Cardiac fibroblast (primary cell): ENCODE measurements at regions not wholly inside any gene's neighbourhood (a gene's known extent, or its start where the extent isn't known, plus 50 kb on each side); places are given as distances from the start of the nearest gene placed in this dataset.

Experiments
- DNase-seq, 2 donors: peaks; one replicate each; pipeline versions ENCODE4 v3.0.0 to v3.0.0-alpha.2; 2010; ENCODE audit warnings: low read depth in 2 of 2
- H3K4me3 ChIP-seq, 2 donors: replicated peaks in 1 of 2; 1 replicate in 1 of 2; 2 replicates in 1 of 2; pipeline ENCODE4 v1.5.1; 2011; ENCODE audit warnings: low read depth in 2 of 2, low read length in 2 of 2, mild to moderate bottlenecking in 2 of 2, moderate library complexity in 1 of 2
- CTCF ChIP-seq: IDR thresholded peaks from one replicate; pipeline ENCODE4 v1.5.1; 2011; ENCODE audit warnings: low read depth, mild to moderate bottlenecking, low read length, inconsistent platforms

- no peak for TF ChIP-seq CTCF
- no peak for DNase-seq
- no peak overlapping the region for H3K4me3 ChIP-seq
Observed at GRCh38 chr2:14684516-14684915, 52.0 kb downstream of the LRATD1 start.

- DNase-seq = no peak
- TF ChIP-seq CTCF = no peak
- no peak overlapping the region for H3K4me3 ChIP-seq
Observed at GRCh38 chr2:14690926-14691325, 58.4 kb downstream of the LRATD1 start.

- TF ChIP-seq CTCF = no peak
- no peak for DNase-seq
Observed at GRCh38 chr2:14693874-14694273, 61.4 kb downstream of the LRATD1 start.

GRCh38 chr2:14700753-14701152, 68.2 kb downstream of the LRATD1 start:
- no peak for TF ChIP-seq CTCF
- DNase-seq = no peak
- no peak overlapping the region for H3K4me3 ChIP-seq

More at GRCh38 chr2:14693874-14694273, 61.4 kb downstream of the LRATD1 start:
- H3K4me3 ChIP-seq = no peak overlapping the region

- H3K4me3 ChIP-seq = no peak overlapping the region
- no peak for DNase-seq
- TF ChIP-seq CTCF = no peak
Observed at GRCh38 chr2:14702258-14702657, 69.7 kb downstream of the LRATD1 start.

- no peak overlapping the region for H3K4me3 ChIP-seq
- no peak for TF ChIP-seq CTCF
- DNase-seq = no peak
Observed at GRCh38 chr2:14706201-14706600, 73.7 kb downstream of the LRATD1 start.

GRCh38 chr2:14712111-14712510, 79.6 kb downstream of the LRATD1 start:
- no peak for DNase-seq
- no peak for TF ChIP-seq CTCF
- no peak overlapping the region for H3K4me3 ChIP-seq
